K562 (cell line): ENCODE measurements at regions not wholly inside any gene's neighbourhood (a gene's known extent, or its start where the extent isn't known, plus 50 kb on each side); places are given as distances from the start of the nearest gene placed in this dataset.

ENCODE experiments used
- ATAC-seq: fragments of 200-7000 bp; cut with Tn5 transposase; 3 replicates; pipeline ENCODE4 v1.9.1; 2020; ENCODE audit warnings: moderate library complexity
- BruUV-seq: library from RNA; stranded (reverse); fragments of 400-500 nt; replicated peaks from 2 replicates; lab custom pipeline; 2021; lab: Mats Ljungman, UMichigan
- CTCF ChIA-PET: fragments of 300-600 bp; formaldehyde crosslinking; extraction: SDS; loops from one replicate; lab custom pipeline; 2021; ENCODE audit warnings: low intra/inter-chr PET ratio; lab: Yijun Ruan, JAX
- POLR2A ChIA-PET: fragments of 300-600, 350-650 bp; sonication (Branson Sonifier 250); formaldehyde crosslinking; extraction: SDS; loops from one replicate; lab custom pipeline; 2021; ENCODE audit warnings: antibody characterized with exemption, inconsistent platforms; lab: Yijun Ruan, JAX
- DNase-seq, 4 experiments: peaks; one replicate each; pipeline versions ENCODE4 v3.0.0 to v3.0.0-alpha.2; 2011 to 2018; ENCODE audit warnings: low spot score in 3 of 4, mixed read lengths in 3 of 4; ENCODE audit errors: extremely low read depth in 1 of 4
- FAIRE-seq: peaks from 2 replicates; lab custom pipeline; 2011; peaks lifted over from hg19 to GRCh38; lab: Jason Lieb, UNC
- H2AFZ ChIP-seq: 2 replicates; pipeline ENCODE4 v1.6.0; 2011; ENCODE audit warnings: low read depth, low read length, control low read depth, inconsistent platforms
- H3K27ac ChIP-seq: fragments of 200-600 bp; 3 replicates; pipeline ENCODE4 v1.8.0; 2011; ENCODE audit warnings: low read depth, mild to moderate bottlenecking, control low read depth, inconsistent platforms, low read length, moderate library complexity, mixed read lengths; ENCODE audit errors: extremely low read depth
- H3K27me3 ChIP-seq, 2 experiments: fragments of 300-600 bp in 1 of 2; 2 replicates in 1 of 2; 3 replicates in 1 of 2; pipeline versions ENCODE4 v1.6.0 to v1.8.0; 2011; ENCODE audit warnings: inconsistent platforms in 2 of 2, low read length in 2 of 2, mild to moderate bottlenecking in 1 of 2, mixed read lengths in 1 of 2, moderate library complexity in 1 of 2; ENCODE audit not compliant: control insufficient read depth in 2 of 2, insufficient read depth in 2 of 2
- H3K36me3 ChIP-seq: fragments of 300-600 bp; 3 replicates; pipeline ENCODE4 v1.8.0; 2011; ENCODE audit warnings: mild to moderate bottlenecking, low read length, inconsistent platforms; ENCODE audit not compliant: control insufficient read depth, insufficient read depth
- H3K4me1 ChIP-seq, 2 experiments: fragments of 200-600 bp in 1 of 2; replicated peaks in 1 of 2; 2 replicates in 1 of 2; 3 replicates in 1 of 2; pipeline versions ENCODE4 v1.5.1 to v1.8.0; 2011; ENCODE audit warnings: inconsistent platforms in 2 of 2, low read length in 2 of 2, mild to moderate bottlenecking in 1 of 2, mixed read lengths in 1 of 2, moderate library complexity in 1 of 2; ENCODE audit not compliant: control insufficient read depth in 2 of 2, insufficient read depth in 2 of 2
- H3K4me2 ChIP-seq: 2 replicates; pipeline ENCODE4 v1.6.1; 2011; ENCODE audit warnings: low read length, control low read depth, inconsistent platforms, mixed read lengths; ENCODE audit not compliant: insufficient read depth
- H3K4me3 ChIP-seq: fragments of 200-600 bp; sonication (generic), shearing (Covaris generic); 2 replicates; pipeline ENCODE4 v1.5.1; 2016; ENCODE audit warnings: control low read depth, inconsistent platforms
- H3K79me2 ChIP-seq: fragments of 200-600 bp; 3 replicates; pipeline ENCODE4 v1.8.0; 2011; ENCODE audit warnings: low read length, inconsistent platforms; ENCODE audit not compliant: control insufficient read depth, insufficient read depth
- H3K9ac ChIP-seq, 2 experiments: 2 replicates each; pipeline versions ENCODE4 v1.6.0 to v1.6.1; 2011; ENCODE audit warnings: low read depth in 2 of 2, low read length in 2 of 2, control low read depth in 1 of 2, inconsistent platforms in 1 of 2, mild to moderate bottlenecking in 1 of 2, mixed read lengths in 1 of 2; ENCODE audit not compliant: insufficient read depth in 1 of 2
- H3K9me1 ChIP-seq: one replicate; pipeline ENCODE4 v1.6.0; 2011; ENCODE audit warnings: inconsistent platforms, mild to moderate bottlenecking, low read length, moderate library complexity; ENCODE audit not compliant: control insufficient read depth, insufficient read depth
- H3K9me3 ChIP-seq: replicated peaks from 2 replicates; pipeline ENCODE4 v1.5.1; 2011; ENCODE audit warnings: low read depth, low read length, inconsistent platforms; ENCODE audit not compliant: control insufficient read depth, insufficient read depth
- H4K20me1 ChIP-seq: replicated peaks from 2 replicates; pipeline ENCODE4 v1.6.1; 2011; ENCODE audit warnings: low read length, inconsistent platforms, mixed read lengths; ENCODE audit not compliant: control insufficient read depth, insufficient read depth
- ARID1B ChIP-seq: fragments of 450-650 bp; IDR thresholded peaks from 2 replicates; pipeline ENCODE4 v1.6.1; 2016; ENCODE audit warnings: antibody characterized with exemption, mild to moderate bottlenecking, inconsistent platforms
- CEBPG ChIP-seq, 3 experiments: fragments of 200-800 bp in 1 of 3; sonication (Bioruptor generic) in 1 of 3; sonication (generic) in 1 of 3; formaldehyde crosslinking in 1 of 3; IDR thresholded peaks in 2 of 3; conservative IDR thresholded peaks in 1 of 3; 2 replicates each; pipeline versions ENCODE4 v1.6.1 to v1.8.0; 2016 to 2022; ENCODE audit warnings: missing compliant biosample characterization in 2 of 3, missing genetic modification characterization in 2 of 3, mild to moderate bottlenecking in 1 of 3, missing genetic modification reagents in 1 of 3
- CUX1 ChIP-seq: fragments of 200-800 bp; sonication (Bioruptor generic); IDR thresholded peaks from 2 replicates; pipeline ENCODE4 v1.6.1; 2016; ENCODE audit warnings: missing genetic modification characterization, missing compliant biosample characterization
- MTF1 ChIP-seq: fragments of 250-450 bp; sonication (Bioruptor Pico); IDR thresholded peaks from 2 replicates; pipeline ENCODE4 v1.9.0; 2021; ENCODE audit warnings: moderate library complexity, mild to moderate bottlenecking, inconsistent platforms, borderline replicate concordance
- SLC30A9 ChIP-seq: fragments of 250-450 bp; sonication (Bioruptor Pico); IDR thresholded peaks from 2 replicates; pipeline ENCODE4 v1.8.0; 2022; ENCODE audit warnings: mild to moderate bottlenecking, moderate library complexity
- SNAPC5 ChIP-seq: fragments of 250-450 bp; sonication (Bioruptor Pico); IDR thresholded peaks from 2 replicates; pipeline ENCODE4 v1.8.0; 2021; ENCODE audit warnings: moderate library complexity, mild to moderate bottlenecking, inconsistent platforms
- SNIP1 ChIP-seq: fragments of 450-650 bp; IDR thresholded peaks from 2 replicates; pipeline ENCODE4 v1.7.1; 2017; ENCODE audit warnings: low read depth, mild to moderate bottlenecking
- TCF7 ChIP-seq: sonication (generic); IDR thresholded peaks from 2 replicates; pipeline ENCODE4 v1.6.1; 2016; ENCODE audit warnings: antibody characterized with exemption, borderline replicate concordance
- TEAD4 ChIP-seq, 2 experiments: sonication (generic) in 1 of 2; formaldehyde crosslinking in 1 of 2; IDR thresholded peaks; 2 replicates each; pipeline versions ENCODE4 v1.6.1 to v1.8.0; 2012 to 2022; ENCODE audit warnings: borderline replicate concordance in 1 of 2, inconsistent platforms in 1 of 2, low read length in 1 of 2, mild to moderate bottlenecking in 1 of 2, missing genetic modification reagents in 1 of 2
- U2AF2 ChIP-seq: fragments of 200-400 bp; formaldehyde crosslinking; optimal IDR thresholded peaks from 2 replicates; pipeline ENCODE3; 2017; ENCODE audit warnings: low read depth, mild to moderate bottlenecking, low read length
- ZBTB11 ChIP-seq, 3 experiments: fragments of 200-800 bp in 1 of 3; fragments of 250-450 bp in 1 of 3; fragments of 450-650 bp in 1 of 3; sonication (Bioruptor Pico) in 1 of 3; sonication (Bioruptor generic) in 1 of 3; formaldehyde crosslinking in 1 of 3; IDR thresholded peaks; 2 replicates each; pipeline versions ENCODE4 v1.6.1 to v1.8.0; 2016 to 2022; ENCODE audit warnings: mild to moderate bottlenecking in 2 of 3, missing genetic modification characterization in 2 of 3, missing compliant biosample characterization in 1 of 3, moderate library complexity in 1 of 3
- ZFX ChIP-seq: sonication (generic); formaldehyde crosslinking; IDR thresholded peaks from 2 replicates; pipeline ENCODE4 v1.8.0; 2022; ENCODE audit warnings: mild to moderate bottlenecking, missing genetic modification reagents, moderate library complexity
- ZNF551 ChIP-seq: fragments of 250-450 bp; sonication (Bioruptor Pico); IDR thresholded peaks from 2 replicates; pipeline ENCODE4 v1.5.0; 2021; ENCODE audit warnings: mild to moderate bottlenecking, moderate library complexity
- ZNF780A ChIP-seq: fragments of 250-450 bp; sonication (Bioruptor Pico); IDR thresholded peaks from 2 replicates; pipeline ENCODE4 v1.5.0; 2021; ENCODE audit warnings: mild to moderate bottlenecking
- WGBS: fragments of 100-300 bp; shearing (Covaris generic); methylation state at CpG from one replicate; pipeline ENCODE4 v1.1.6; 2016; ENCODE audit warnings: low coverage, mixed read lengths; ENCODE audit not compliant: insufficient coverage; ENCODE audit errors: missing lambda C conversion rate; 5-methylcytosine and 5-hydroxymethylcytosine counted together
- in situ Hi-C: fragments of 300-500 bp; cut with MboI; formaldehyde crosslinking; loops from 4 replicates; pipeline ENCODE4 v1.15.0; 2018; ENCODE audit warnings: inconsistent platforms, mixed read lengths
- intact Hi-C: fragments of 100-400 bp; cut with micrococcal nuclease; formaldehyde crosslinking; loops from 2 replicates; pipeline ENCODE4 v1.14.2; 2022

GRCh38 chr4:31114816-31115215 lies 394.6 kb downstream of the PCDH7 start:
- FAIRE-seq (no peak), ATAC-seq (no peak), DNase-seq (no peak)
- Histone ChIP-seq H4K20me1 (no peaks in the 10 kb centered on the region), H3K9me1 (no peaks in the 10 kb centered on the region), H3K4me1 (no peaks in the 10 kb centered on the region), H2AFZ (no peak overlapping the region), H3K4me2 (no peak overlapping the region), H3K27ac (no peak overlapping the region), H3K9ac (no peak overlapping the region), H3K9me3 (no peaks in the 10 kb centered on the region; the same call in 1 of the 2 replicates), H3K79me2 (no peaks in the 10 kb centered on the region), H3K27me3 (no peaks in the 10 kb centered on the region), H3K36me3 (no peaks in the 10 kb centered on the region), H3K4me3 (no peak overlapping the region)
- WGBS = 0% methylated on average over 6 of the region's 6 CpGs
- no TSS peak for BruUV-seq
- in situ Hi-C loops = no loop called here
- POLR2A ChIA-PET = no interaction called here
- CTCF ChIA-PET = no interaction called here
- intact Hi-C loops = no loop called here
- no peak for TF ChIP-seq SNIP1
- no peak for TF ChIP-seq TCF7
- TF ChIP-seq CUX1 (CRISPR knock-in tag) = no peak
- TF ChIP-seq MTF1 (CRISPR knock-in tag) = no peak
- TF ChIP-seq CEBPG (CRISPR knock-in tag; IDR thresholded peaks at IDR 0.05) = no peak
- TF ChIP-seq CEBPG (tag; conservative IDR thresholded peaks at IDR 0.05 in 1 of 2, IDR thresholded peaks at IDR 0.05 in 1 of 2) = no peak
- no peak for TF ChIP-seq ARID1B
- TF ChIP-seq ZNF780A (CRISPR knock-in tag) = no peak
- TF ChIP-seq ZBTB11 (CRISPR knock-in tag; IDR thresholded peaks at IDR 0.05) = no peak
- no peak for TF ChIP-seq ZFX (CRISPR knock-in tag)
- TF ChIP-seq ZNF551 (CRISPR knock-in tag) = no peak
- TF ChIP-seq U2AF2 = no peak
- TF ChIP-seq SLC30A9 (CRISPR knock-in tag) = no peak
- no peak for TF ChIP-seq SNAPC5
- TF ChIP-seq TEAD4 (IDR thresholded peaks at IDR 0.05; ENCODE audit: low read length) = no peak
- TF ChIP-seq TEAD4 (CRISPR knock-in tag; IDR thresholded peaks at IDR 0.05; ENCODE audit: borderline replicate concordance) = no peak
